Small intestine (tissue), 7 donors: ENCODE measurements at regions not wholly inside any gene's neighbourhood (a gene's known extent, or its start where the extent isn't known, plus 50 kb on each side); places are given as distances from the start of the nearest gene placed in this dataset.

Experiments
- DNase-seq, 2 donors: peaks; one replicate each; pipeline versions ENCODE4 v3.0.0 to v3.0.0-alpha.2; 2013
- FAIRE-seq: peaks from 2 replicates; lab custom pipeline; 2012; peaks lifted over from hg19 to GRCh38; lab: Jason Lieb, UNC
- H3K27ac ChIP-seq, 3 donors: one replicate each; pipeline ENCODE4 v1.5.1; 2013; ENCODE audit warnings: low read length in 2 of 3, mild to moderate bottlenecking in 2 of 3, control low read depth in 1 of 3, inconsistent platforms in 1 of 3, low read depth in 1 of 3, moderate library complexity in 1 of 3
- H3K27me3 ChIP-seq, 3 donors: one replicate each; pipeline ENCODE4 v1.6.1; 2013; ENCODE audit warnings: low read length in 3 of 3, inconsistent platforms in 1 of 3; ENCODE audit not compliant: control insufficient read depth in 3 of 3, insufficient read depth in 3 of 3
- H3K36me3 ChIP-seq, 3 donors: one replicate each; pipeline ENCODE4 v1.6.1; 2013; ENCODE audit warnings: low read length in 3 of 3, inconsistent platforms in 1 of 3, low read depth in 1 of 3, mild to moderate bottlenecking in 1 of 3, moderate library complexity in 1 of 3; ENCODE audit not compliant: control insufficient read depth in 3 of 3, insufficient read depth in 2 of 3
- H3K4me1 ChIP-seq, 3 donors: one replicate each; pipeline ENCODE4 v1.6.1; 2013; ENCODE audit warnings: low read length in 2 of 3, inconsistent platforms in 1 of 3, low read depth in 1 of 3, mild to moderate bottlenecking in 1 of 3, moderate library complexity in 1 of 3; ENCODE audit not compliant: control insufficient read depth in 3 of 3, insufficient read depth in 2 of 3
- H3K4me3 ChIP-seq, 3 donors: one replicate each; pipeline ENCODE4 v1.5.1; 2013; ENCODE audit warnings: low read length in 3 of 3, control low read depth in 1 of 3, inconsistent platforms in 1 of 3, low read depth in 1 of 3, mild to moderate bottlenecking in 1 of 3, moderate library complexity in 1 of 3
- H3K9me3 ChIP-seq, 2 donors: one replicate each; pipeline ENCODE4 v1.6.1; 2013; ENCODE audit warnings: low read depth in 1 of 2, low read length in 1 of 2; ENCODE audit not compliant: control insufficient read depth in 2 of 2, insufficient read depth in 1 of 2
- WGBS, 3 donors: extraction: QIAGEN DNeasy Blood & Tissue Kit; methylation state at CpG; one replicate each; pipeline ENCODE4 v1.1.7; 2013; 5-methylcytosine and 5-hydroxymethylcytosine counted together
- donor health status: healthy with polysubstance abuse.
- donor health status: control.
- donor health status: control.
- donor health status: Bipolar disorder and iron deficiency.
- donor health status: healthy.

DNA sequence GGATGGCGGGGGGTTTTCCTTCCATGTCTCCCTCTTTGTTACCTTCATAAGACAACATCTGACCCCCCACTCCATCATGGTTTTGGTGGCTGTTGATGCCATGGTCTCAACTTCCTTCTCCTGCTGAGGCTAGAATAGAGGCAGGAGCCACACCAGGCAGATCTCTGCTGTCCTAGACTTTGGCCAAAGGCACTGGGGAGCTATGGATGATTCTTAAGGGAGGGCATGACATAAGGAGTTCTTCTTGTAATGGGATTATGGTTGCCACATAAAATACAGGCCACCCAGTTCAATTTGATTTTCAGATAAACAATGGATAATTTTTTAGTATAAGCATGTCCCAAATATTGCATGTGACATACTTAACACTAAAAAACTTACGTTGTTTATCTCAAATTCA, 52.2 kb upstream of the IER5L start:
- Histone ChIP-seq H3K36me3 (peaks cover 0 to 8% (median 0%) of the 10 kb centered on the region in 3 donors), H3K27me3 (no peaks in the 10 kb centered on the region), H3K27ac (peak overlapping the region in 1 of 3 donors; percentile 69), H3K9me3 (peaks cover 0 to 10% of the 10 kb centered on the region in 2 donors), H3K4me3 (no peak overlapping the region), H3K4me1 (peaks cover 0 to 18% (median 0%) of the 10 kb centered on the region in 3 donors)
- FAIRE-seq (no peak), DNase-seq (no peak)
- 67 to 85% (median 82%) methylated on average over 2 of the region's 2 CpGs for WGBS, 3 donors
